CD14-positive monocyte (primary cell): ENCODE measurements at regions not wholly inside any gene's neighbourhood (a gene's known extent, or its start where the extent isn't known, plus 50 kb on each side); places are given as distances from the start of the nearest gene placed in this dataset.

Experiments used
- DNase-seq, 3 donors: peaks; one replicate each; pipeline ENCODE4 v3.0.0-alpha.2; 2011 to 2022
- H2AFZ ChIP-seq: 2 replicates; pipeline ENCODE4 v1.6.0; 2012; ENCODE audit warnings: mild to moderate bottlenecking, low read depth, low read length, inconsistent platforms; ENCODE audit not compliant: insufficient read depth, poor library complexity, severe bottlenecking
- H3K27ac ChIP-seq, 2 donors: 1 replicate in 1 of 2; 2 replicates in 1 of 2; pipeline ENCODE4 v1.5.1; 2012 to 2013; ENCODE audit warnings: low read length in 2 of 2, control low read depth in 1 of 2, inconsistent platforms in 1 of 2, low read depth in 1 of 2, mild to moderate bottlenecking in 1 of 2
- H3K27me3 ChIP-seq, 2 donors: one replicate each; pipeline versions ENCODE4 v1.6.0 to v1.6.1; 2011 to 2013; ENCODE audit warnings: low read length in 2 of 2; ENCODE audit not compliant: control insufficient read depth in 2 of 2, insufficient read depth in 2 of 2
- H3K36me3 ChIP-seq, 2 donors: replicated peaks in 1 of 2; 1 replicate in 1 of 2; 2 replicates in 1 of 2; pipeline versions ENCODE4 v1.5.1 to v1.6.1; 2012 to 2013; ENCODE audit warnings: low read length in 2 of 2, control low read depth in 1 of 2, inconsistent platforms in 1 of 2, mild to moderate bottlenecking in 1 of 2; ENCODE audit not compliant: insufficient read depth in 2 of 2, control insufficient read depth in 1 of 2
- H3K4me1 ChIP-seq, 2 donors: 1 replicate in 1 of 2; 2 replicates in 1 of 2; pipeline versions ENCODE4 v1.5.1 to v1.6.1; 2012 to 2013; ENCODE audit warnings: low read length in 2 of 2, control low read depth in 1 of 2, inconsistent platforms in 1 of 2, mild to moderate bottlenecking in 1 of 2, moderate library complexity in 1 of 2; ENCODE audit not compliant: insufficient read depth in 2 of 2, control insufficient read depth in 1 of 2
- H3K4me2 ChIP-seq: replicated peaks from 2 replicates; pipeline ENCODE3; 2012; ENCODE audit warnings: low read length, moderate library complexity, mild to moderate bottlenecking; ENCODE audit not compliant: poor library complexity, severe bottlenecking; ENCODE audit errors: extremely low read depth
- H3K4me3 ChIP-seq, 3 experiments: fragments of 200-600 bp in 1 of 3; sonication (generic) in 1 of 3; replicated peaks in 1 of 3; 1 replicate in 2 of 3; 2 replicates in 1 of 3; pipeline ENCODE4 v1.5.1; 2011 to 2013; ENCODE audit warnings: low read length in 3 of 3, mild to moderate bottlenecking in 3 of 3, control low read depth in 2 of 3, low read depth in 2 of 3, inconsistent platforms in 1 of 3, moderate library complexity in 1 of 3
- H3K79me2 ChIP-seq: 2 replicates; pipeline ENCODE4 v1.6.0; 2012; ENCODE audit warnings: mild to moderate bottlenecking, control low read depth, inconsistent platforms, low read length, moderate library complexity; ENCODE audit not compliant: insufficient read depth
- H3K9ac ChIP-seq: 2 replicates; pipeline ENCODE4 v1.6.0; 2017; ENCODE audit warnings: low read length, mild to moderate bottlenecking; ENCODE audit not compliant: insufficient read depth, poor library complexity, severe bottlenecking
- H3K9me3 ChIP-seq, 2 donors: replicated peaks in 1 of 2; 1 replicate in 1 of 2; 2 replicates in 1 of 2; pipeline versions ENCODE4 v1.5.1 to v1.6.1; 2012 to 2013; ENCODE audit warnings: low read length in 2 of 2, control low read depth in 1 of 2; ENCODE audit not compliant: control insufficient read depth in 1 of 2, insufficient read depth in 1 of 2
- H4K20me1 ChIP-seq: 2 replicates; pipeline ENCODE4 v1.6.0; 2012; ENCODE audit warnings: mild to moderate bottlenecking, low read length, control low read depth, moderate library complexity; ENCODE audit not compliant: insufficient read depth
- H3K27ac Mint-ChIP-seq, 7 donors: one replicate each; pipeline ENCODE4 v1.8.0; 2020; ENCODE audit warnings: mild to moderate bottlenecking in 7 of 7, mixed read lengths in 7 of 7, moderate library complexity in 6 of 7, inconsistent platforms in 2 of 7
- H3K27me3 Mint-ChIP-seq, 3 donors: one replicate each; pipeline ENCODE4 v1.8.0; 2021 to 2022; ENCODE audit warnings: low read depth in 3 of 3, mild to moderate bottlenecking in 3 of 3, mixed read lengths in 3 of 3, moderate library complexity in 3 of 3, inconsistent platforms in 1 of 3
- H3K36me3 Mint-ChIP-seq, 2 donors: one replicate each; pipeline ENCODE4 v1.8.0; 2020; ENCODE audit warnings: mixed read lengths in 2 of 2, inconsistent platforms in 1 of 2, mild to moderate bottlenecking in 1 of 2
- H3K4me1 Mint-ChIP-seq: one replicate; pipeline ENCODE4 v1.8.0; 2020; ENCODE audit warnings: mild to moderate bottlenecking, mixed read lengths
- H3K4me3 Mint-ChIP-seq, 2 donors: one replicate each; pipeline ENCODE4 v1.8.0; 2020; ENCODE audit warnings: mild to moderate bottlenecking in 2 of 2, mixed read lengths in 2 of 2, moderate library complexity in 1 of 2
- H3K9me3 Mint-ChIP-seq, 7 donors: one replicate each; pipeline ENCODE4 v1.8.0; 2020 to 2022; ENCODE audit warnings: mixed read lengths in 7 of 7, mild to moderate bottlenecking in 6 of 7, moderate library complexity in 6 of 7, inconsistent platforms in 2 of 7
- CTCF ChIP-seq: fragments of 200-600 bp; IDR thresholded peaks from one replicate; pipeline ENCODE4 v1.8.0; 2022; ENCODE audit warnings: antibody characterized with exemption, mild to moderate bottlenecking
- WGBS: methylation state at CpG from one replicate; pipeline ENCODE4 v1.1.5; 2013; ENCODE audit warnings: missing lambda C conversion rate; ENCODE audit not compliant: insufficient coverage; 5-methylcytosine and 5-hydroxymethylcytosine counted together
- intact Hi-C, 2 donors: fragments of 100-400 bp; cut with micrococcal nuclease; formaldehyde crosslinking; loops; one replicate each; pipeline versions ENCODE4 v1.15.0 to v1.15.1; 2023

DNA sequence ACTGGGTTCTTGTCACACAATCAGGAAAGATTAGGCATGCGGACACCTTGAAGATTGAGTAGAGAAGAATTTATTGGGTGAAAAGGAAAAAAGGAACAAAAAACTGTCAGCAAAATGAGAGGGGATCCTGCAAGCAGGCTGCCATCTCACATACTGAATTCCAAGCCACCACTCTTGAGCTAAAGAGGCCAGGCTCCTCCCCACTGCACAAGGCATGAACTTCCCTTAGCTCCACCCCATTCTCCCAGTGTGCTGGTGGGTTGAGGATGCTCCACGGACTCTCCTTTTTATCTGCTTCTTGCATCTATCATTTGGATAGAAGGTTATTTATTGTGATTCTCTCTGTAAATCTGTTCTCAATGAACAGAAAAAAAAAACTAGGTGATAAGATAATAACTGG, 79.6 kb downstream of the ANKRD7 start:
- H3K36me3 Mint-ChIP-seq = peaks cover 8 to 12% of the 10 kb centered on the region in 2 donors
- WGBS = no CpG with 5 or more reads among the region's 2 CpGs

DNA sequence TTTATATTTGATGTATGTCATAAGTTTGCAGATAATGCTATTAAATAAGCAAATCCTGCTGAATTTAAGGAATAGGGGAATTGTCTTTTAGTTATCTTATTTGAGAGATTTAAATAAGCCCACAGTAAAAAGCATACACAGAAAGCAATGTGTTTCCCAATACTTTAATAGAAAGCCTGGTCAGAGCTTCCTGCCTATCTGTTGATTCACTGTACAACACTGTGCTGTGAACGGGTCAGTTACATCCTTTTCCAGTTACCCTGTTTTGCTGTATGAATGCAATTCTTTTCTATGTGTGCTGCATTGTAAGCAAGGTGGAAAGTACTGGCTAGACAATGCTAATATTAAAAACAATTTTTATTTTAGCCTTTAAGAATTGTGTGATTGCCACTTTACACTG, 81.2 kb downstream of the ANKRD7 start:
- Histone ChIP-seq H3K36me3 (no peaks in the 10 kb centered on the region), H3K27ac (no peak overlapping the region), H3K9me3 (peaks cover 13 to 20% of the 10 kb centered on the region in 2 donors), H3K4me3 (no peak overlapping the region), H3K79me2 (no peaks in the 10 kb centered on the region), H4K20me1 (no peaks in the 10 kb centered on the region), H2AFZ (no peak overlapping the region), H3K27me3 (peaks cover 71 to 92% of the 10 kb centered on the region in 2 donors), H3K9ac (no peak overlapping the region), H3K4me2 (no peak overlapping the region), H3K4me1 (peaks cover 18 to 22% of the 10 kb centered on the region in 2 donors)
- Mint-ChIP-seq H3K4me3 (peak overlapping the region in 1 of 2 donors; percentile 71), H3K9me3 (peaks cover 19 to 36% (median 26%) of the 10 kb centered on the region in 7 donors), H3K27ac (no peak overlapping the region), H3K27me3 (peaks cover 59 to 77% (median 66%) of the 10 kb centered on the region in 3 donors), H3K4me1 (peaks cover 19% of the 10 kb centered on the region), H3K36me3 (peaks cover 17 to 18% of the 10 kb centered on the region in 2 donors)
- TF ChIP-seq CTCF = no peak
- WGBS = no CpG with 5 or more reads among the region's 1 CpG
- intact Hi-C loops = no loop called here
- peak; percentile 19 to 51 (median 41) for DNase-seq

More for the DNA sequence above, 79.6 kb downstream of the ANKRD7 start:
- peaks cover 8 to 10% of the 10 kb centered on the region in 2 donors for H3K4me1 ChIP-seq
- no peaks in the 10 kb centered on the region for H3K36me3 ChIP-seq
- H3K9ac ChIP-seq = no peak overlapping the region
- no peak overlapping the region for H3K4me2 ChIP-seq
- H3K27ac ChIP-seq = no peak overlapping the region
- Mint-ChIP-seq H3K27me3 (peaks cover 61 to 79% (median 65%) of the 10 kb centered on the region in 3 donors), H3K27ac (no peak overlapping the region), H3K4me1 (peaks cover 7% of the 10 kb centered on the region), H3K9me3 (peaks cover 12 to 25% (median 21%) of the 10 kb centered on the region in 7 donors), H3K4me3 (peak overlapping the region in 1 of 2 donors; percentile 75)
- no peaks in the 10 kb centered on the region for H3K79me2 ChIP-seq
- TF ChIP-seq CTCF = no peak
- H2AFZ ChIP-seq = no peak overlapping the region
- intact Hi-C loops = no loop called here
- H4K20me1 ChIP-seq = no peaks in the 10 kb centered on the region
- H3K27me3 ChIP-seq = peaks cover 80 to 92% of the 10 kb centered on the region in 2 donors
- H3K9me3 ChIP-seq = peaks cover 11 to 15% of the 10 kb centered on the region in 2 donors
- no peak overlapping the region for H3K4me3 ChIP-seq
- DNase-seq = no peak
